ENCODE measurements at regions not wholly inside any gene's neighbourhood (a gene's known extent, or its start where the extent isn't known, plus 50 kb on each side); places are given as distances from the start of the nearest gene placed in this dataset.

- H3K36me3 ChIP-seq (ENCODE audit: low read depth): no peaks in the 10 kb centered on the region
- H3K9me3 ChIP-seq: peaks cover 3% of the 10 kb centered on the region
- no peak overlapping the region for H3K4me3 ChIP-seq
- no peak for TF ChIP-seq CTCF (IDR thresholded peaks at IDR 0.05)
- intact Hi-C loops (cut with DNase I, micrococcal nuclease): no loop called here
- ATAC-seq: no peak
- H3K4me1 ChIP-seq (ENCODE audit: low read depth): peaks cover 11% of the 10 kb centered on the region
- no peak for DNase-seq
These were observed 69.1 kb downstream of the FOXD1 start for GRCh38 chr5:73379435-73379834.

- intact Hi-C loops (cut with DNase I, micrococcal nuclease): no loop called here
- ATAC-seq (no peak), DNase-seq (no peak)
- Histone ChIP-seq H3K36me3 (ENCODE audit: low read depth) (no peaks in the 10 kb centered on the region), H3K4me3 (no peak overlapping the region), H3K4me1 (ENCODE audit: low read depth) (peaks cover 11% of the 10 kb centered on the region), H3K9me3 (no peaks in the 10 kb centered on the region)
- TF ChIP-seq CTCF (IDR thresholded peaks at IDR 0.05): no peak
These were observed 69.8 kb downstream of the FOXD1 start for GRCh38 chr5:73378765-73379164.

GRCh38 chr5:73378070-73378469 is 70.5 kb downstream of the FOXD1 start:
- Histone ChIP-seq H3K4me3 (no peak overlapping the region), H3K4me1 (ENCODE audit: low read depth) (peaks cover 11% of the 10 kb centered on the region), H3K9me3 (no peaks in the 10 kb centered on the region), H3K36me3 (ENCODE audit: low read depth) (no peaks in the 10 kb centered on the region)
- DNase-seq (no peak), ATAC-seq (no peak)
- no peak for TF ChIP-seq CTCF (IDR thresholded peaks at IDR 0.05)
- intact Hi-C loops (cut with DNase I, micrococcal nuclease): no loop called here

GRCh38 chr5:73376618-73377170 is 71.9 kb downstream of the FOXD1 start:
- Histone ChIP-seq H3K4me1 (ENCODE audit: low read depth) (peaks cover 4% of the 10 kb centered on the region), H3K36me3 (ENCODE audit: low read depth) (no peaks in the 10 kb centered on the region), H3K9me3 (no peaks in the 10 kb centered on the region), H3K4me3 (no peak overlapping the region)
- DNase-seq (no peak), ATAC-seq (no peak)
- no peak for TF ChIP-seq CTCF (IDR thresholded peaks at IDR 0.05)
- intact Hi-C loops (cut with DNase I, micrococcal nuclease): no loop called here

GRCh38 chr5:73375949-73376348 is 72.6 kb downstream of the FOXD1 start:
- TF ChIP-seq CTCF (IDR thresholded peaks at IDR 0.05): no peak
- H3K4me1 ChIP-seq (ENCODE audit: low read depth): no peaks in the 10 kb centered on the region
- ATAC-seq (no peak), DNase-seq (no peak)
- H3K4me3 ChIP-seq: no peak overlapping the region
- no peaks in the 10 kb centered on the region for H3K36me3 ChIP-seq (ENCODE audit: low read depth)
- H3K9me3 ChIP-seq: no peaks in the 10 kb centered on the region
- intact Hi-C loops (cut with DNase I, micrococcal nuclease): no loop called here

- intact Hi-C loops (cut with DNase I, micrococcal nuclease): no loop called here
- ATAC-seq: no peak
- H3K4me1 ChIP-seq (ENCODE audit: low read depth): no peaks in the 10 kb centered on the region
These were observed 73.4 kb downstream of the FOXD1 start for GRCh38 chr5:73375191-73375545.

More at GRCh38 chr5:73375191-73375545, 73.4 kb downstream of the FOXD1 start:
- Histone ChIP-seq H3K4me3 (no peak overlapping the region), H3K9me3 (no peaks in the 10 kb centered on the region), H3K36me3 (ENCODE audit: low read depth) (no peaks in the 10 kb centered on the region)
- no peak for TF ChIP-seq CTCF (IDR thresholded peaks at IDR 0.05)
- no peak for DNase-seq
